ENCODE measurements at regions not wholly inside any gene's neighbourhood (a gene's known extent, or its start where the extent isn't known, plus 50 kb on each side); places are given as distances from the start of the nearest gene placed in this dataset.

DNA sequence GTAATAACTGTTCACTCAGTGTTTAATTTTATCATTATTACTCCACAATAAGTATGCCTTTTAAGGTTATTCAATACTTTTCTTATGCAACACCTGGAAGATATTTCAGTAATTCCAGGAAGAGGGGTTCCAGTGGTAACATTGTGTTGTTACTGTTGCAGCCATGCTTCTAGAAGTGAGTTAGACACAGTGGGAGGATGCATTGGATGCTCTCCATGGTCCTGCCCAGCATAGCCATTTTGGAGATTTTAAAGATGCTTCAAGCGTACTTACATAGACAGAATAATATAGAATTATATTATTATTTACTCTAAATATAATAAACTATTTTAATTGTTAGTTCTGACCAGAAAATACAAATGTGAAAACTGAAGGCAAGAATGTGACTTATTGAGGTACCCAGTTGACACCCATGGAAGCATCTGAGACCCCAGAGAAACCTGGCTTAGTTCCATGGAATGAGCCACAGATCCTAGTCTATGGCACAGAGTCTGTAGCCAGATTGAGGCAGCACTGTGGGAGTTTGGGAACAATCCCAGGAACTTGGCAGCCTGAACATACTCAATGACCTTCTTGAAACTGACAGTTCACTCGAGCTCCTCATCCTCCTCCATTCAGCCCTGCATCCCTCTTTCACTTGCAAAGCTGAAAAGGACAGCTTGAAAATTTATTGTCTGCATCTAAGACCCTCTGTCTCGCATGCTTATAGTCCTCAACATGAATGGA, 190.1 kb upstream of the HS3ST4 start:
- H3K4me1 ChIP-seq = no peaks in the 10 kb centered on the region
- no peak overlapping the region for H3K9ac ChIP-seq
- no peak for TF ChIP-seq Cebpa-rat (IDR thresholded peaks at IDR 0.05)

DNA sequence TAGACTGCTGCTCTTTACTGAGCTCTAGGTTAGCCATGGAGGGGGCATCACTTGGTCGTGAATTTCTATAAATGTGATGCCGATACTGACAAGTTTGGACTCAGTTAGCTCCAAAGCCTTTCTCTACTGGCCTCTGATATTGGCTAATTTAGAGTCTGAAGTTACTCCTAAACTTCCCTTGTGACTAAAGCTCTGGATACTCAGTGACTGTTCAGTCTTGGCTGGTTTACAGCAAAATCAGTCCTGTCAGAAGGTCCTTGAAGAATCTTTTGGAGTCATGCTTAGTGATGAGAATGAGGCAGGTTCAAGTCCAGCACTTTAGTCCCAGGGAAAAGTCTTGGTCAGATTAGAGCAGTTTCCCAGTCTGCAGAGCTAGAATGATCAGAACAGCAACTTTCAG, 197.5 kb upstream of the HS3ST4 start:
- Histone ChIP-seq H3K4me2 (no peak overlapping the region), H3K4me1 (no peaks in the 10 kb centered on the region), H4K20me1 (no peaks in the 10 kb centered on the region), H3K27ac (no peak overlapping the region), H3K9me3 (replicated peaks in 1 of 11) (0 out of 22 replicates have a peak, but pooled peaks cover 0 to 4% (median 0%) of the 10 kb centered on the region in 11 experiments), H3K9ac (no peak overlapping the region), H3K4me3 (no peak overlapping the region), H3K27me3 (no peaks in the 10 kb centered on the region), H3K36me3 (no peaks in the 10 kb centered on the region)
- no peak for TF ChIP-seq Cebpa-rat (IDR thresholded peaks at IDR 0.05)

More for the DNA sequence above, 190.1 kb upstream of the HS3ST4 start:
- Histone ChIP-seq H3K4me3 (no peak overlapping the region), H3K27ac (no peak overlapping the region), H3K9me3 (replicated peaks in 1 of 11) (no peaks in the 10 kb centered on the region), H3K36me3 (no peaks in the 10 kb centered on the region), H4K20me1 (no peaks in the 10 kb centered on the region), H3K27me3 (no peaks in the 10 kb centered on the region), H3K4me2 (no peak overlapping the region)

GRCh38 chr16:25493136-25493811, 198.5 kb upstream of the HS3ST4 start:
- Histone ChIP-seq H3K36me3 (no peaks in the 10 kb centered on the region), H3K9ac (no peak overlapping the region), H3K4me2 (no peak overlapping the region), H4K20me1 (no peaks in the 10 kb centered on the region), H3K4me1 (no peaks in the 10 kb centered on the region), H3K4me3 (no peak overlapping the region), H3K27ac (no peak overlapping the region), H3K9me3 (replicated peaks in 1 of 11) (0 out of 22 replicates have a peak, but pooled peaks cover 0 to 4% (median 0%) of the 10 kb centered on the region in 11 experiments), H3K27me3 (no peaks in the 10 kb centered on the region)
- TF ChIP-seq Cebpa-rat (IDR thresholded peaks at IDR 0.05) = no peak

GRCh38 chr16:25488435-25488834, 203.3 kb upstream of the HS3ST4 start:
- Histone ChIP-seq H4K20me1 (no peaks in the 10 kb centered on the region), H3K4me3 (no peak overlapping the region), H3K9me3 (replicated peaks in 1 of 11) (0 out of 22 replicates have a peak, but pooled peaks cover 0 to 4% (median 0%) of the 10 kb centered on the region in 11 experiments), H3K27me3 (no peaks in the 10 kb centered on the region), H3K4me1 (no peaks in the 10 kb centered on the region), H3K4me2 (no peak overlapping the region), H3K9ac (no peak overlapping the region), H3K27ac (no peak overlapping the region), H3K36me3 (no peaks in the 10 kb centered on the region)
- TF ChIP-seq Cebpa-rat (IDR thresholded peaks at IDR 0.05) = no peak

DNA sequence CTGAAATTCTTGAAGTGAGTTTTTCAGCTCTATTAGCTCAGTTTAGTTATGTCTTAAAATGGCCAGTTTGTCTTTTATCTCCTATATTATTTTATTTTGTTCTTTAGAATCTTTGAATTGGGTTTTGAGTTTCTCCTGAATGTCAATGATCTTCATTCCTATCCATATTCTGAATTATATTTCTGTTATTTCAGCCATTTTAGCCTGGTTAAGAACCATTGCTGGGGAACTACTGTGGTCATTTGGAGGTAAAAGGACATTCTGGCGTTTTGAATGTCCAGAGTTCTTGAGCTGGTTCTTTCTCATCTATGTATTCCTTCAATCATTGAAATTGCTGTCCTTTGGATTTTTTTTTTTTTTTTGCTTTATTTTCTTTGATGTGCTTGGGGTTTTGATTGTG, 203.9 kb upstream of the HS3ST4 start:
- Histone ChIP-seq H3K36me3 (no peaks in the 10 kb centered on the region), H3K27me3 (no peaks in the 10 kb centered on the region), H3K9me3 (replicated peaks in 1 of 11) (0 out of 22 replicates have a peak, but pooled peaks cover 0 to 4% (median 0%) of the 10 kb centered on the region in 11 experiments), H3K4me3 (no peak overlapping the region), H3K4me1 (no peaks in the 10 kb centered on the region), H3K4me2 (no peak overlapping the region), H4K20me1 (no peaks in the 10 kb centered on the region), H3K27ac (no peak overlapping the region), H3K9ac (no peak overlapping the region)
- TF ChIP-seq Cebpa-rat (IDR thresholded peaks at IDR 0.05) = no peak

GRCh38 chr16:25481636-25482035, 210.1 kb upstream of the HS3ST4 start:
- Histone ChIP-seq H3K4me2 (no peak overlapping the region), H4K20me1 (no peaks in the 10 kb centered on the region), H3K9ac (no peak overlapping the region), H3K27me3 (no peaks in the 10 kb centered on the region), H3K27ac (no peak overlapping the region), H3K4me3 (no peak overlapping the region), H3K4me1 (peaks cover 0 to 4% (median 0%) of the 10 kb centered on the region in 10 experiments; a peak in 3 of 20 replicates), H3K9me3 (replicated peaks in 1 of 11) (no peaks in the 10 kb centered on the region), H3K36me3 (no peaks in the 10 kb centered on the region)
- TF ChIP-seq Cebpa-rat (IDR thresholded peaks at IDR 0.05) = no peak

DNA sequence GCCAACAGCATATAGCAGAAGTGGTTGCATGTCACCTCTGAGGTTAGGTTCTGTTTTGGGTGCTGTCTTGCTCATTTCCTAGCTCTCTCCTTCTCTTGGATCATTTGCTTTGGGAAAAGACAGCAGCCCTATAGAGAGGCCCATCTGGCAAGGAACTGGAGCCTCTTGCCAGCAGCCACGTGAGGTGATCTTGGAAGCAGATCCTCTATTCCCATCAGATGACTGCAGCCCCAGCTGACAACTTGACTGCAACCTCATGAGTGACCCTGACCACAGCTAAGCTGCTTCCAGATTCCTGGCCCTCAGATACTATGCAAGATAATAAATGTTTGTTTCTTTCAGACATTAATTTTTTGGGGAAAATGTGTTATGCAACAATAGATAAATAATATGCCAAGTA, 213.3 kb upstream of the HS3ST4 start:
- no peak overlapping the region for H3K9ac ChIP-seq
- no peak overlapping the region for H3K4me2 ChIP-seq
- no peaks in the 10 kb centered on the region for H3K36me3 ChIP-seq

GRCh38 chr16:25464058-25464457, 206.4 kb upstream of the ZKSCAN2 start:
- Histone ChIP-seq H3K27ac (no peak overlapping the region), H3K36me3 (no peaks in the 10 kb centered on the region), H3K4me1 (no peaks in the 10 kb centered on the region), H3K4me3 (no peak overlapping the region), H3K9me3 (replicated peaks in 1 of 11) (no peaks in the 10 kb centered on the region), H3K4me2 (no peak overlapping the region), H3K27me3 (no peaks in the 10 kb centered on the region), H3K9ac (no peak overlapping the region), H4K20me1 (no peaks in the 10 kb centered on the region)
- TF ChIP-seq Cebpa-rat (IDR thresholded peaks at IDR 0.05) = no peak

More for the DNA sequence above, 213.3 kb upstream of the HS3ST4 start:
- Histone ChIP-seq H4K20me1 (no peaks in the 10 kb centered on the region), H3K27ac (no peak overlapping the region), H3K4me3 (no peak overlapping the region), H3K27me3 (no peaks in the 10 kb centered on the region), H3K9me3 (replicated peaks in 1 of 11) (no peaks in the 10 kb centered on the region), H3K4me1 (peaks cover 0 to 7% (median 0%) of the 10 kb centered on the region in 10 experiments; a peak in 3 of 20 replicates)
- no peak for TF ChIP-seq Cebpa-rat (IDR thresholded peaks at IDR 0.05)

DNA sequence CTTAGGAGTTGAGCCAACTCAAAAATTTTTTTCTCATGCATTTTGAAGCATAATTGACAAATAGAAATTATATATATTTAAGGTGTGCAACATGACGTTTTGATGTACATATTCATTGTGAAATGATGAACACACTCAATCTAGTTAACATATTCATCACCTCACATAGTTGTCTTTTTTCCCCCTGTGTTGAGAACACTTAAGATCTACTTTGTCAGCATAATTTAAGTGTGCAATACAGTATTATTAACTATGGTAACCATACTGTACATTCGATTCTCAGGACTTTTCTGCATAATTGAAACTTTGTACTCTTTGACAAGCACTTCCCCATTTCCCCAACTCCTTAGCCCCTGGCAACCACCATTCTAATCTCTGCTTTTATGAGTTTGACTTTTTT, 192.2 kb upstream of the ZKSCAN2 start:
- no peak for TF ChIP-seq Cebpa-rat (IDR thresholded peaks at IDR 0.05)

More for the DNA sequence above, 192.2 kb upstream of the ZKSCAN2 start:
- H3K4me3 ChIP-seq = no peak overlapping the region
- no peaks in the 10 kb centered on the region for H3K27me3 ChIP-seq
- no peaks in the 10 kb centered on the region for H3K4me1 ChIP-seq
- H3K27ac ChIP-seq = no peak overlapping the region
- H3K9ac ChIP-seq = no peak overlapping the region
- peaks cover 0 to 17% (median 7%) of the 10 kb centered on the region in 11 experiments; a peak in 11 of 22 replicates for H3K9me3 ChIP-seq (replicated peaks in 1 of 11)
- no peaks in the 10 kb centered on the region for H3K36me3 ChIP-seq
- no peaks in the 10 kb centered on the region for H4K20me1 ChIP-seq
- no peak overlapping the region for H3K4me2 ChIP-seq
